GM19452 (cell line): ENCODE measurements at regions not wholly inside any gene's neighbourhood (a gene's known extent, or its start where the extent isn't known, plus 50 kb on each side); places are given as distances from the start of the nearest gene placed in this dataset.
"Not testable (repeated sequence)": the region's sequence is repeated elsewhere in the genome, so short reads cannot be mapped to it uniquely, and the experiment has no call there.

Source experiments
- ATAC-seq: cut with Tn5 transposase; IDR thresholded peaks from one replicate; pipeline ENCODE4 v1.9.1; 2021; ENCODE audit not compliant: unreplicated experiment

- ATAC-seq, result no peak
Measured at GRCh38 chr1:157231846-157232525, 93.8 kb upstream of the ETV3 start.

DNA sequence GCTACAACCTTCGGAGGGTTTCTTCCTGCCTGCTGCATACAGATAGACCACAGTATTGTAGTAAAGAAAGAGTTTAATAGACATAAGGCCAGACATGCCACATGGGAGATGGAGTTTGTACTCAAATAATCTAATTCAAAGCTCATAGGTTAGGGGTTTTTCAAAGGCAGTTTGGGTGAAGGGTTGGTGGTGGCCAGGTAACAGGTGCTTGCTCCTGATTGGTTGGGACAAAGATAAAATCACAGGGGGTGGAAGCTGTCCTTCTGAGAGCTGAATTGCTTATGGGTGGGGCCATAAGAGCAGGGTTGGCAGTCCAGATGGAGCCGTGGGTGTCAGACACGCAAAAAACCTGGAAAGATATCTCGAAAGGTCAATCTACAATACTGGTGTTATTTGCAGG, 92.3 kb upstream of the ETV3 start:
- ATAC-seq, result no peak

DNA sequence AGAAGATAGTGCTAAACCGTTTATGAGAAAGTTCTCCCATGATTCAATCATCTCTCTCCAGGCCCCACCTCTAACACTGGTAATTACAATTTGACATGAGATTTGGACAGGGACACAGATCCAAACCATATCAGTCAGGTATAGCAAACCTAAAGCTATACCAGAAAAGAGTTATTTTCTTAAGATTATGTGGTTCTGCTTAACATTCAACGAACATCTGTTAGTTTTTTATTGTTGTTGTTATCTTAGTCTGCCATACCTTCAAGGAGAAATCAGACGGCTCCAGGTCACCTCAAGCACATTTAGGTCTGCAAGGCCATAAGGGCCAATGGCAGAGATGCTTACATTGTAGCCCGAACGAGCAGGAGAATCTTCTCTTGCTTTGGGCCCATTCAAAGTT, 89.5 kb upstream of the ETV3 start:
- no peak for ATAC-seq

DNA sequence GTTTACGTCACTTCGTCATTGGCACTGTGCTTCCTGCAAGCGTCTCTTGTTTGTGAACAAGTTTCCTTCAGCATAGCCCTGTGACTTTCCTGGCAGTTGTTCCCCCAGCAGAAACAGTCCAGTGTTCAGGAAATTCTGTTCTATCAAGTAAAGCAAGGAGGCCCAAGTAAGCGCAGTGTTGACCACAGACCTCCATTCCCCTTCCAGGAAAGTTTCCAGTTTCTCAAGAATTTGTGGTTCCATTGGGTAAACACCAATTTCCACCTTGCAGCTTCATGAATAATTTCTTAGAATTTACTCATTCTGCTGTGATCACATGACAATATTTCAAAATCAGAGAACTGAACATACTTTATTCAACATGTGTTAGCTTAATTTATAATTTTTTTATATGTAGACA, 88.5 kb upstream of the ETV3 start:
- no peak for ATAC-seq

DNA sequence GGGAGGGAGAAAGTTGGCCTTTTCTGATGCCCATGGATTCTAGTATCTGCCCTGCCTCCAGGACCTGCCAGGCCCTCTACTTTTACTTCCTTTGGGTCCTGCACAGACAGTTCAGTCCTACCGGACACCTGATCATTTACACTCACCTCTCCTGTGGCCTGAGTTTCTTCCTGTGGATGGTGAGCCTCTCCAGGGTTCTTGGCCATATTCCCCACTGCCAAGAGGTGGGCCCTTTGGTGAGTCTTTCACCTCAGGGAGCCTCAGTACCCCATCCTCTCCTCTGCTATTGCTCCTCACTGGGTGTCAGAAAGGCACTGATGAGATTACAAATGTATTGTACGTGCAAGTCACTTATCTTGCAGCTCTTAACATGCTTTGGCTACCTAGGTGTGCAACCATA, 81.4 kb upstream of the ETV3 start:
- no peak for ATAC-seq

- no peak for ATAC-seq
Measured at GRCh38 chr1:157219182-157219581, 81.0 kb upstream of the ETV3 start.

DNA sequence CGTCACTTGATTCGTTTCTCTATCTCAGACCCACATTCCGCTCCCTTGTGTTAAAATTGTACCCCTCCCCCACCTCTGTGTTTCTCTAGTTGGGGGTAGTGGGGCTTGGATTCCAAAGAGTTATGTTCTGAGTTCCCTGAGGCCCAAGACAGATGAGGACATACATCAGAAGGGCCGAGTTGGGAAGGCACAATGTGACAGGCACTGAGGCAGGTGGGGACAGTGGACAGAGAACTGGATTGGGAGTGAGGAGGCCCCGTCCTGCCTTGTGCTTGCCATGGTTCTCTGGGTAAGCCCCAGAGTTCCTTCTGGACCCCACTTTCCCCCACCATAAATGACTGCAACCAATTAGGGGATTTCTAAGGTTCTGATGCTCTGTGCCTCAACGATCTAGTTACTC, 80.5 kb upstream of the ETV3 start:
- ATAC-seq, result no peak

- no peak for ATAC-seq
Measured at GRCh38 chr1:157217486-157217885, 79.3 kb upstream of the ETV3 start.

- no peak for ATAC-seq
Measured at GRCh38 chr1:157213836-157214235, 75.6 kb upstream of the ETV3 start.

- ATAC-seq, result no peak
Measured at GRCh38 chr1:157209514-157209913, 71.3 kb upstream of the ETV3 start.

DNA sequence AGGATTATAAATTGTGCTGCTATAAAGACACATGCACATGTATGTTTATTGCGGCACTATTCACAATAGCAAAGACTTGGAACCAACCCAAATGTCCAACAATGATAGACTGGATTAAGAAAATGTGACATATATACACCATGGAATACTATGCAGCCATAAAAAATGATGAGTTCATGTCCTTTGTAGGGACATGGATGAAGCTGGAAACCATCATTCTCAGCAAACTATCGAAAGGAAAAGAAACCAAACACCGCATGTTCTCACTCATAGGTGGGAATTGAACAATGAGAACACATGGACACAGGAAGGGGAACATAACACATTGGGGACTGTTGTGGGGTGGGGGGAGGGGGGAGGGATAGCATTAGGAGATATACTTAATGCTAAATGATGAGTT, 67.8 kb upstream of the ETV3 start:
- ATAC-seq, result not testable (repeated sequence)

GRCh38 chr1:157203166-157203565, 65.0 kb upstream of the ETV3 start:
- ATAC-seq, result no peak

DNA sequence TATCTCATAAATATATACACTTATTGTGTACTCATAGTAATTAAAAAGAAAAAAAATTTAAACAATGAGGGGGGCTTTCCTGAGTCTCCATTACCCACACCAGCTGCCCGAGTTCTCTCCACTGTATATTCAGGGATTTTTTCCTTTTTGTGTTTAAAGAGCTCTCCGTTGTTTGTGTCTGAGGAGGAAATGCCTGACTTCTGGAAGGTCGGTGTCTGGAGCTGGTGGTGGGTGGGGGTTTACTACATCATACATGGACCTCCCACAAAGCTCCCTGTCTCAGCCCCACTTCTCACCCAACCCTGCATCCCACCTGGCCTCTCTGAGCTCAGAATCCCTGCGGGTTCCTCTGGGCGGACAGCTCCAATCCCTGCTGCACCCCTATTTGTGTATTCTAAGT, 64.1 kb upstream of the ETV3 start:
- ATAC-seq, result no peak

DNA sequence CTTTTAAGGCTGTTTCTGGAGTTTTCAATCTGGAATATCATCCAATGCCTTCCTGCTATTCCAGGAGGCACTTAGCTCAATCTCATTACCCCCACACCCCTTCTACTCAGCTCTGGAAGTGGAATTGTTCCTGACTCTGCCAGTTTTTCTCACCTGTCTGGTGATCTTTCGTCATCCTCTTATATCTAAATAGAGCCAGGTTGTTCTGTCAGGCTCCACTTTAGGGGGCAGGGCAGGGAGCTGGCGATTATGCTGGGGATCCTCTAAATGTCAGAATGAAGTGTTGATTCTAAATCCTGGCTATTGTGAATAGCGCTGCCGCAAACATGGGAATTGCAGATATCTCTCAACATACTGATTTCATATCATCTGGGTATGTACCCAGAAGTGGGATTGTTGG, 63.6 kb upstream of the ETV3 start:
- no peak for ATAC-seq

DNA sequence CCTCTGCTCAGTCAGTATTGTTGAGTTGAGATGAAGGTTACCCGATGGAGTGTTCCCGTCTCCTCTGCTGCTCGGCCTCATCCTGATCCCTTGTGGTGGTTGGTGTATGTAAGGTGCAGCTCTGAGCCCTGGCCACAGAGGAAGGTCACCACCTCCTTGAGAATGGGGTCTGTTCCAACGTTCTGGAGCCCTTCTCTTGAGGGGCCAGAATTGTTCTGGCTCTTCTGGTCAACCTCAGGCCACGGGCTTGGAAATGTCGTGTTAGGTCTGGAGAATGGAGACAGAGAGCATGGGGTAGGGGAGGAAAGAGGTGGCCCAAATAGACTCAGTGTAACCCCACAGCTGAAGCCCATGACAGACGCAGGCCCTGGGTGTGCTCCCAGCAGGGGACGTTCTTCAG, 62.3 kb upstream of the ETV3 start:
- ATAC-seq, result no peak

GRCh38 chr1:157199421-157199755, 61.2 kb upstream of the ETV3 start:
- ATAC-seq, result no peak

DNA sequence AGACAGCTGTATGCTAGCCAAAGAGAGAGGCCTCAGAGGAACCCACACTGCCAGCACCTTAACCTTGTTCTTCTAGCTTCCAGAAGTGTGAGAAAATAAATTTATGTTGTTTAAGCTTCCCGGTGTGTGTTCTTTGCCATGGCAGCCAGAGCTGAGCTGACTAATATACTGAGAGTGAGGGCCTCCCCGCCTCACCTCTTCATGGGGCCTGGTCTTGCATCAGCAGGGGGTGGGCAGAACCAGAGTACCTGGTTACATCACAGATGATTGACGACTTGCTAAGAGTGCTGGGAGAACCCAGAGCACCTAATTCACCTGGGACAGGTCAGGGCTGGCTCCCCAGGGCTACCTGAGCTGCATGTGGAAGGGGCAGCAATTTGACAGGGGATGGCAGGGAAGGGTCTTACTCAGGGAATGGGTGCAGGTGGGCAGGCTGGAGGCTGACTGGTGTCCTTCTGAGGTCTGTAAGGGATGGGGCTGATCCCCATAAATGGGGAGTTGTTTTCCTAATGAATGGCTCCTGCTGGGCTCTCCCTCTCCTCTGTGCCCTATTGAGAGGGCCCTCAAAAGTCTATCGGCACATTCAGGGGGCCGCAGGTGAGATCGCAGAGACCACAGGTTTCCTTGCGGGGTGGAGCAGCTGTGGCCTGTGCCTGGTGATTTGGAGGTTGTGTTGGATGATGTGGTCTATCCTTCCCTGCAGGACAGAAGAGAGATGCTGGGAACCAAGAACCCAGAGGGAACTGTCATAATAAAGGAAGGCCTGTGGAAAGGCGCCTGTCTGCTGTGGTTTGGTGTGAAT, 60.6 kb upstream of the ETV3 start:
- ATAC-seq, result no peak

DNA sequence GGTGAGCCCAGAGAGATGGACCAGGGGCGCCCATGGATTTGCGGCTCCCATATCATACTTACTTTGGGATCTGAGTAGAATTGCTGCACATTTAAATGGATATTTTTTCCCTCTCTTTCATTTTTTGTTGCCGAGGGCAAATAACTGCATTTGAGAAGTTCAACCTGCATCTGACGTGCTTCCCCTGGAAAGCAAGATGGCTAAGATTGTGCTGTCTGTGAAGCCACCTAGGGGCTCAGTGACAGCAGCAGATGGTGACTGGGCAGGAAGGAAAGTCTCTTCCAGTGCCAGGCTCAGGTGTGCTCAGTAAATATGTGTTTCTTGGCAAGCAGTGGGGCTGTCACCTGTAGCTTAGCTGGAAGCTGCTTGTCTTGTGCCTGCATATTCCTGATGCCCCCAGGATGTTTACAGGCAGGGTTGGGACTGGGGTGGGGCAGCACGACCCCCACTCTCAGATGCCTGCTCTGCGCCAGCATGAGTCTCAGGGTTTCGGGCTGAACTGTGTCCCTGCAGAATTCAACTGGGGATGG, 59.8 kb upstream of the ETV3 start:
- ATAC-seq, result no peak

DNA sequence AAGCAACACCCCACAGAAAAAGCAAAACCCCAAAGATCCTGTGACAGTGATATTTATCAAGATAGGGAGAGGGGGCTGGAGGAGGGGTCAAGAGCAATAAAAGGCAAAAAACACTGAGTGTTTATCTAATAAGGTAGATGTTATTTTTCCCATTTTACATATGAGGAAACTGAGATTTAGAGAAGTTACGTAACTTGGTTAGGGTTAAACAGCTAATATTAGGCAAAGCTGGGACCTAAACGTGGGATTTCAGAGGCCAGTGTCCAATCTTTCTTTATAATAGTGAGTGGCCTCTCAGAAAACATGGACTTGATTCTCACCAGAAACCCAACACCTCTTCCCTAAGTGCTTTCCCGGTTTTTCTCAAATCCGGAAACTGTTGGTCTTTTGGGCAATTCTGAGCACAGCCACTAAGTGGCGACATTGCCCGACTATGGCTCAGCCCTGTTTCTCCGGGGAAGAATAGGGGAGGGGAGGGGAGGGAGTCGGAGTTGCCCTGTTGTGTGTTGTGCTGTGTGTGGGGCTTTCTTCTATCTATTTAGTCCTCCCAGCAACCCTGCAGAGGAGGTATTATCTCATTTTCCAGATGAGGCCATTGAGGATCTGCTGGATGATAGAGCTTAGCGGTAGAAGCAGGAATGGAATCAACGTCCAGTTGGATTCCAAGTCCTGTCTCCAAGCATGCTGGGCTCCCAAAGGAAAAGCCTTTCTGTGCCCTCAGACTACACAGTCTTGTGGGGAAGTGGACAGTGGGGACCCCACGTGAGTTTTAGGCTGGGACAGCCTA, 58.7 kb upstream of the ETV3 start:
- ATAC-seq, result not testable (repeated sequence)

- ATAC-seq, result no peak
Measured at GRCh38 chr1:157196245-157196543, 58.0 kb upstream of the ETV3 start.

DNA sequence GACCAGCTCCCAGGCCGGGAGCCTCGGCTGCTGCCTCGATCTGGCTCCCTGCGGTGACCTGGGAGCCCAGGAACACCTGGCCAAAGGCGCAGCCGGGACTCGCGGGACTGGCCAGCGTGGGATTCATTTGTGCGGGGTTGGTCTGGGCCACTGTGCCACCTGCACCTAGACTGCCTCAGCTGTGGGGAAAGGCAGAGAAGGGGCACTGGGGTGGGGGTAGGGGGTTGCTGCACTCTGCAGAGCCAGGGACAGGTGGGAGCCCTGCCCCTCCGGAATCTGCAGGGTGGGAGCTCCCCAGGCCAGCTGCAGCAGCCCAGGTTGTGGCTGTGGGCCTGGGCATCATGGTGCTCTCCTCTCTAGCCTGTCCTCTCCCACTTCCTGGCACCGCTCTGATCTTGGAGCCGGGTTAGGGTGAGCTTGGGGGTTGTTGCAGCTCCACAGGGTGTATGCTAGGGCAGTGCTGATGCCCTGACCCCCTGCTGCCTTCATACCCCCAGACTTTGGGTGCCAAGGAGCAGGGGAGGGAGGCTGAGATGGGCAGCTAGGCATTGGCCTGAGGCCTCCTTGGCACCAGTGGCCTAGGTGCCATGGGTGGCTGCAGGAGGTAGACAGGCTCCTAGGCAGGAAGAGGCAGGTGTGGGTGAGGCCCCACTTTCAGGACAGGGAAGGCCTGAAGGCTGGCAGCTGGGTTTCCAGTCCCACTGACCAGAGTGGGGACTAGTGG, 57.5 kb upstream of the ETV3 start:
- ATAC-seq, result no peak
